Stomach smooth muscle (tissue), 2 donors: ENCODE measurements at regions not wholly inside any gene's neighbourhood (a gene's known extent, or its start where the extent isn't known, plus 50 kb on each side); places are given as distances from the start of the nearest gene placed in this dataset.

Experiments used
- H3K27ac ChIP-seq: one replicate; pipeline ENCODE4 v1.7.0; 2013; ENCODE audit warnings: mild to moderate bottlenecking, low read length, inconsistent platforms
- H3K27me3 ChIP-seq, 2 donors: one replicate each; pipeline ENCODE4 v1.7.0; 2013; ENCODE audit warnings: low read length in 2 of 2; ENCODE audit not compliant: insufficient read depth in 2 of 2, control insufficient read depth in 1 of 2
- H3K36me3 ChIP-seq, 2 donors: one replicate each; pipeline ENCODE4 v1.7.0; 2013; ENCODE audit warnings: low read length in 2 of 2; ENCODE audit not compliant: control insufficient read depth in 2 of 2, insufficient read depth in 2 of 2
- H3K4me1 ChIP-seq: one replicate; pipeline ENCODE4 v1.7.0; 2013; ENCODE audit warnings: low read length; ENCODE audit not compliant: control insufficient read depth, insufficient read depth
- H3K4me3 ChIP-seq, 2 donors: one replicate each; pipeline ENCODE4 v1.7.0; 2013; ENCODE audit warnings: low read length in 2 of 2
- H3K9ac ChIP-seq, 2 donors: one replicate each; pipeline ENCODE4 v1.7.0; 2013; ENCODE audit warnings: low read length in 2 of 2, mild to moderate bottlenecking in 1 of 2
- H3K9me3 ChIP-seq, 2 donors: one replicate each; pipeline ENCODE4 v1.7.0; 2013; ENCODE audit warnings: low read length in 2 of 2; ENCODE audit not compliant: control insufficient read depth in 2 of 2
- donor health status: healthy.
- donor health status: Pancreatic carcinoma.

- no peak overlapping the region for H3K9ac ChIP-seq
- H3K4me1 ChIP-seq, result peaks cover 13% of the 10 kb centered on the region
- no peak overlapping the region for H3K27ac ChIP-seq
- H3K27me3 ChIP-seq, result peaks cover 0 to 36% of the 10 kb centered on the region in 2 donors
- no peaks in the 10 kb centered on the region for H3K9me3 ChIP-seq
- no peak overlapping the region for H3K4me3 ChIP-seq
- no peaks in the 10 kb centered on the region for H3K36me3 ChIP-seq
Measured at GRCh38 chrX:69289793-69290123, 124.5 kb upstream of the PJA1 start.

GRCh38 chrX:69289046-69289792 is 124.0 kb upstream of the PJA1 start:
- H3K27ac ChIP-seq, result no peak overlapping the region
- H3K4me3 ChIP-seq, result no peak overlapping the region
- H3K36me3 ChIP-seq, result no peaks in the 10 kb centered on the region
- peaks cover 13% of the 10 kb centered on the region for H3K4me1 ChIP-seq
- H3K9me3 ChIP-seq, result no peaks in the 10 kb centered on the region
- H3K27me3 ChIP-seq, result peaks cover 0 to 40% of the 10 kb centered on the region in 2 donors
- no peak overlapping the region for H3K9ac ChIP-seq

GRCh38 chrX:69287095-69287494 is 121.8 kb upstream of the PJA1 start:
- H3K4me3 ChIP-seq, result no peak overlapping the region
- H3K4me1 ChIP-seq, result peaks cover 16% of the 10 kb centered on the region
- H3K9ac ChIP-seq, result no peak overlapping the region
- no peak overlapping the region for H3K27ac ChIP-seq
- no peaks in the 10 kb centered on the region for H3K36me3 ChIP-seq
- no peaks in the 10 kb centered on the region for H3K9me3 ChIP-seq
- H3K27me3 ChIP-seq, result peaks cover 0 to 38% of the 10 kb centered on the region in 2 donors

GRCh38 chrX:69286565-69286906 is 121.3 kb upstream of the PJA1 start:
- Histone ChIP-seq H3K9ac (no peak overlapping the region), H3K4me3 (no peak overlapping the region), H3K4me1 (peaks cover 18% of the 10 kb centered on the region), H3K27ac (no peak overlapping the region), H3K27me3 (peaks cover 0 to 34% of the 10 kb centered on the region in 2 donors), H3K36me3 (no peaks in the 10 kb centered on the region), H3K9me3 (no peaks in the 10 kb centered on the region)

GRCh38 chrX:69285881-69286564 is 120.8 kb upstream of the PJA1 start:
- Histone ChIP-seq H3K9ac (peak overlapping the region; percentile 13 to 59), H3K9me3 (no peaks in the 10 kb centered on the region), H3K4me3 (peak overlapping the region; percentile 65 to 69), H3K27me3 (peaks cover 0 to 31% of the 10 kb centered on the region in 2 donors), H3K27ac (peak overlapping the region; percentile 49), H3K4me1 (peaks cover 23% of the 10 kb centered on the region), H3K36me3 (no peaks in the 10 kb centered on the region)

GRCh38 chrX:69285401-69285877 is 120.2 kb upstream of the PJA1 start:
- peaks cover 29% of the 10 kb centered on the region for H3K4me1 ChIP-seq
- H3K9me3 ChIP-seq, result no peaks in the 10 kb centered on the region
- no peaks in the 10 kb centered on the region for H3K36me3 ChIP-seq
- peak overlapping the region; percentile 49 for H3K27ac ChIP-seq
- H3K27me3 ChIP-seq, result peaks cover 0 to 30% of the 10 kb centered on the region in 2 donors
- peak overlapping the region; percentile 13 to 59 for H3K9ac ChIP-seq
- peak overlapping the region; percentile 65 to 69 for H3K4me3 ChIP-seq

- no peak overlapping the region for H3K4me3 ChIP-seq
- peaks cover 0 to 28% of the 10 kb centered on the region in 2 donors for H3K27me3 ChIP-seq
- no peaks in the 10 kb centered on the region for H3K9me3 ChIP-seq
- no peaks in the 10 kb centered on the region for H3K36me3 ChIP-seq
- peaks cover 37% of the 10 kb centered on the region for H3K4me1 ChIP-seq
- no peak overlapping the region for H3K9ac ChIP-seq
- no peak overlapping the region for H3K27ac ChIP-seq
Measured at GRCh38 chrX:69284491-69284890, 119.2 kb upstream of the PJA1 start.

GRCh38 chrX:69282893-69283690 is 117.8 kb upstream of the PJA1 start:
- H3K9me3 ChIP-seq, result no peaks in the 10 kb centered on the region
- H3K27ac ChIP-seq, result no peak overlapping the region
- H3K36me3 ChIP-seq, result no peaks in the 10 kb centered on the region
- no peak overlapping the region for H3K9ac ChIP-seq
- peaks cover 50% of the 10 kb centered on the region for H3K4me1 ChIP-seq
- peaks cover 0 to 26% of the 10 kb centered on the region in 2 donors for H3K27me3 ChIP-seq
- no peak overlapping the region for H3K4me3 ChIP-seq

GRCh38 chrX:69280933-69281332 is 115.7 kb upstream of the PJA1 start:
- no peaks in the 10 kb centered on the region for H3K36me3 ChIP-seq
- peaks cover 50% of the 10 kb centered on the region for H3K4me1 ChIP-seq
- H3K27ac ChIP-seq, result peak overlapping the region; percentile 24
- H3K9ac ChIP-seq, result no peak overlapping the region
- H3K27me3 ChIP-seq, result peaks cover 0 to 21% of the 10 kb centered on the region in 2 donors
- no peak overlapping the region for H3K4me3 ChIP-seq
- H3K9me3 ChIP-seq, result no peaks in the 10 kb centered on the region

- Histone ChIP-seq H3K4me1 (peaks cover 42% of the 10 kb centered on the region), H3K4me3 (no peak overlapping the region), H3K9ac (no peak overlapping the region), H3K27ac (no peak overlapping the region), H3K27me3 (peaks cover 0 to 26% of the 10 kb centered on the region in 2 donors), H3K9me3 (no peaks in the 10 kb centered on the region), H3K36me3 (no peaks in the 10 kb centered on the region)
Measured at GRCh38 chrX:69279234-69279633, 114.0 kb upstream of the PJA1 start.
